SK-N-MC (cell line): ENCODE measurements at regions not wholly inside any gene's neighbourhood (a gene's known extent, or its start where the extent isn't known, plus 50 kb on each side); places are given as distances from the start of the nearest gene placed in this dataset.

Experiments
- EZH2 ChIP-seq: fragments of 200-600 bp; sonication (generic); IDR thresholded peaks from one replicate; pipeline ENCODE4 v1.6.1; 2017; ENCODE audit warnings: antibody characterized with exemption
- FOXP2 ChIP-seq: optimal IDR thresholded peaks from 2 replicates; pipeline ENCODE3; 2011; ENCODE audit warnings: mild to moderate bottlenecking, moderate library complexity; ENCODE audit not compliant: insufficient read depth; ENCODE audit errors: extremely low read length, control extremely low read depth
- POLR2AphosphoS5 ChIP-seq: IDR thresholded peaks from 2 replicates; pipeline ENCODE4 v1.6.1; 2012; ENCODE audit warnings: mild to moderate bottlenecking, low read depth, low read length, borderline replicate concordance

- no peak for TF ChIP-seq EZH2
- no peak for TF ChIP-seq POLR2AphosphoS5
- no peak for TF ChIP-seq FOXP2
Measured at GRCh38 chr5:101539315-101539714, 636.2 kb upstream of the ST8SIA4 start.
